Heart left ventricle (tissue), 13 donors: ENCODE measurements at regions not wholly inside any gene's neighbourhood (a gene's known extent, or its start where the extent isn't known, plus 50 kb on each side); places are given as distances from the start of the nearest gene placed in this dataset.

ENCODE experiments used
- CTCF ChIP-seq, 12 donors: fragments of 200-600 bp; sonication (generic) in 4 of 12; IDR thresholded peaks; one replicate each; pipeline versions ENCODE4 v1.5.0 to v1.8.0; 2018 to 2022; ENCODE audit warnings: antibody characterized with exemption in 12 of 12, mild to moderate bottlenecking in 5 of 12
- POLR2A ChIP-seq, 2 donors: fragments of 450-650 bp; IDR thresholded peaks; one replicate each; pipeline ENCODE4 v1.6.1; 2017; ENCODE audit warnings: antibody characterized with exemption in 2 of 2, mild to moderate bottlenecking in 2 of 2, moderate library complexity in 2 of 2
- donor health status: ischemic (EF 13 %, LVEDD 7.1; RV severe dilation, severe dysfunction).
- donor health status: DM: no; HTN: yes; CAD: no.
- donor health status: DM: no; HTN: no; CAD: no.
- donor health status: ischemic (EF 25% LVEDD 6.9; RV normal size, moderate dysfunction).
- donor health status: ischemic (EF 25% LVEDD 5.7; RV mildly dilated, moderate dysfunction).
- donor health status: ischemic (EF 35%, LVEDD 5.7; RV mildly dilated, moderate dysfunction).
- donor health status: nonischemic (EF 11% LVEDD 7.7; RV severe dilation, severe dysfunction).
- donor health status: DM: yes; HTN: yes; CAD: no.
- donor health status: PGD.
- donor health status: ischemic (EF 29% LVEDD 5.4; RV normal size, mild dysfunction).
- donor health status: nonischemic (EF 23%, LVEDD 6.1; RV moderate dilation, normal function).

- TF ChIP-seq CTCF (IDR thresholded peaks at IDR 0.05) = no peak
- TF ChIP-seq POLR2A (IDR thresholded peaks at IDR 0.05) = no peak
These were observed 499.3 kb upstream of the FANCL start for GRCh38 chr2:58740426-58740825.
